HL-60 (cell line): ENCODE measurements at regions not wholly inside any gene's neighbourhood (a gene's known extent, or its start where the extent isn't known, plus 50 kb on each side); places are given as distances from the start of the nearest gene placed in this dataset.

Source experiments
- DNase-seq, 2 experiments: peaks; one replicate each; pipeline ENCODE4 v3.0.0-alpha.2; 2010 to 2020; ENCODE audit warnings: low read depth in 1 of 2, low spot score in 1 of 2
- H3K27ac ChIP-seq: fragments of 250-450 bp; sonication (Bioruptor Pico); replicated peaks from 2 replicates; pipeline ENCODE4 v1.5.1; 2020; ENCODE audit warnings: mild to moderate bottlenecking, moderate library complexity
- H3K27me3 ChIP-seq: fragments of 250-450 bp; sonication (Bioruptor Pico); 2 replicates; pipeline ENCODE4 v1.5.1; 2021; ENCODE audit warnings: mild to moderate bottlenecking, moderate library complexity; ENCODE audit not compliant: insufficient read depth, poor library complexity, severe bottlenecking
- H3K4me3 ChIP-seq: replicated peaks from 2 replicates; pipeline ENCODE4 v1.5.1; 2011; ENCODE audit warnings: mild to moderate bottlenecking, control low read depth, low read length; ENCODE audit not compliant: insufficient read depth
- GABPA ChIP-seq: IDR thresholded peaks from 2 replicates; pipeline ENCODE4 v1.6.1; 2012; ENCODE audit warnings: low read depth
- POLR2AphosphoS5 ChIP-seq: IDR thresholded peaks from 2 replicates; pipeline ENCODE4 v1.6.1; 2012; ENCODE audit warnings: low read depth
- SPI1 ChIP-seq: IDR thresholded peaks from 2 replicates; pipeline ENCODE4 v1.6.1; 2012; ENCODE audit warnings: low read depth, mild to moderate bottlenecking, borderline replicate concordance
- TF ChIP-seq, protein P1 (sequence below): IDR thresholded peaks from one replicate; pipeline ENCODE4 v1.5.1; 2011; ENCODE audit warnings: low read length, control low read depth, inconsistent platforms; ENCODE audit not compliant: insufficient read depth
- TF ChIP-seq, protein P2 (sequence below): IDR thresholded peaks from 2 replicates; pipeline ENCODE4 v1.6.1; 2012; ENCODE audit warnings: low read depth; ENCODE audit not compliant: insufficient replicate concordance

DNA sequence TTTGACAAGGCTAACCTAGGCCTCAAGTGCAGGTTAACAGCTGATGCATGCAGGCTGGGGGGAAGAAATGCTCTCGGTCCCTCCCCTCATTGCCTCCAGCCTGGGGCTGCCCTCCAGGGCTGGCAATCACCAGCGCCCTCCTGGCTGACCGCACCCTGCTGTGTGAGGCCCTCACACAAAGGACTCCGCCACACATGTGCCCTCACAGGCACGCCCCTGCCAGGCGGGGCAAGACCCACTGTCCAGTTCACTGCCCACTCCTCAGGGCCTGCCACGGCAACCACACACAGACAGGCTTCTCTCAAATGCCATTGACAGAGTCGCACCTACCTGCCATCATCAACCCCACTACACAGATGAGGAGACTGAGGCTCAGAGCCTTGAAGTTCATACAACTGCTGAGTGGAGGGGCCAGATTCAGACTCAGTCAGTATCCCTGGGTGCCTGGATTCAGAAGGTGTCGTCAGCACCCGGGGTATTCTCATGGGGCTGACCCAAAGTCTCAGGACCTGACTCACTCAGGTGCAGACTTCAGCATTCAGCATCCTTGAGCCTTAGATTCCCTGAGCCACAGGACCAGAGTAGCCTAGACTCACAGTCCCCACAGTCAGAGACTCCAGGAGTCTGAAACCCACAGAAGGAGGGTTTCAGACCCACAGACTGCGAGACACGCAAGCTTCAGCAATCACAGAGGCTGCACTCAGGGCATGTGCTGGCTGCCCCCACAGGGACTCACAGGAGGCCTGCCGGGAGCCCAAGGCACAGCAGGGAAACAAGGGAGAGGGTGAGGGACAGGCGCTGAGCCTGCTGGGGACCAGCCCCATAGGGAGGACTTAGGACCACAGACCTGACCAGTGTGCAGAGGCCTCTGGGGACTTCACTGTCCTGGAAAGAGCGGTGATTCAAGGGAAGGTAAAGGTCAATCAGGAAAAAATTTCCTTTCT is 458.0 kb downstream of the MATN1 start:
- Histone ChIP-seq H3K27me3 (no peaks in the 10 kb centered on the region), H3K27ac (no peak overlapping the region), H3K4me3 (no peak overlapping the region)
- DNase-seq = no peak
- TF ChIP-seq, protein P1, sequence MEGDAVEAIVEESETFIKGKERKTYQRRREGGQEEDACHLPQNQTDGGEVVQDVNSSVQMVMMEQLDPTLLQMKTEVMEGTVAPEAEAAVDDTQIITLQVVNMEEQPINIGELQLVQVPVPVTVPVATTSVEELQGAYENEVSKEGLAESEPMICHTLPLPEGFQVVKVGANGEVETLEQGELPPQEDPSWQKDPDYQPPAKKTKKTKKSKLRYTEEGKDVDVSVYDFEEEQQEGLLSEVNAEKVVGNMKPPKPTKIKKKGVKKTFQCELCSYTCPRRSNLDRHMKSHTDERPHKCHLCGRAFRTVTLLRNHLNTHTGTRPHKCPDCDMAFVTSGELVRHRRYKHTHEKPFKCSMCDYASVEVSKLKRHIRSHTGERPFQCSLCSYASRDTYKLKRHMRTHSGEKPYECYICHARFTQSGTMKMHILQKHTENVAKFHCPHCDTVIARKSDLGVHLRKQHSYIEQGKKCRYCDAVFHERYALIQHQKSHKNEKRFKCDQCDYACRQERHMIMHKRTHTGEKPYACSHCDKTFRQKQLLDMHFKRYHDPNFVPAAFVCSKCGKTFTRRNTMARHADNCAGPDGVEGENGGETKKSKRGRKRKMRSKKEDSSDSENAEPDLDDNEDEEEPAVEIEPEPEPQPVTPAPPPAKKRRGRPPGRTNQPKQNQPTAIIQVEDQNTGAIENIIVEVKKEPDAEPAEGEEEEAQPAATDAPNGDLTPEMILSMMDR = no peak
- TF ChIP-seq, protein P2, sequence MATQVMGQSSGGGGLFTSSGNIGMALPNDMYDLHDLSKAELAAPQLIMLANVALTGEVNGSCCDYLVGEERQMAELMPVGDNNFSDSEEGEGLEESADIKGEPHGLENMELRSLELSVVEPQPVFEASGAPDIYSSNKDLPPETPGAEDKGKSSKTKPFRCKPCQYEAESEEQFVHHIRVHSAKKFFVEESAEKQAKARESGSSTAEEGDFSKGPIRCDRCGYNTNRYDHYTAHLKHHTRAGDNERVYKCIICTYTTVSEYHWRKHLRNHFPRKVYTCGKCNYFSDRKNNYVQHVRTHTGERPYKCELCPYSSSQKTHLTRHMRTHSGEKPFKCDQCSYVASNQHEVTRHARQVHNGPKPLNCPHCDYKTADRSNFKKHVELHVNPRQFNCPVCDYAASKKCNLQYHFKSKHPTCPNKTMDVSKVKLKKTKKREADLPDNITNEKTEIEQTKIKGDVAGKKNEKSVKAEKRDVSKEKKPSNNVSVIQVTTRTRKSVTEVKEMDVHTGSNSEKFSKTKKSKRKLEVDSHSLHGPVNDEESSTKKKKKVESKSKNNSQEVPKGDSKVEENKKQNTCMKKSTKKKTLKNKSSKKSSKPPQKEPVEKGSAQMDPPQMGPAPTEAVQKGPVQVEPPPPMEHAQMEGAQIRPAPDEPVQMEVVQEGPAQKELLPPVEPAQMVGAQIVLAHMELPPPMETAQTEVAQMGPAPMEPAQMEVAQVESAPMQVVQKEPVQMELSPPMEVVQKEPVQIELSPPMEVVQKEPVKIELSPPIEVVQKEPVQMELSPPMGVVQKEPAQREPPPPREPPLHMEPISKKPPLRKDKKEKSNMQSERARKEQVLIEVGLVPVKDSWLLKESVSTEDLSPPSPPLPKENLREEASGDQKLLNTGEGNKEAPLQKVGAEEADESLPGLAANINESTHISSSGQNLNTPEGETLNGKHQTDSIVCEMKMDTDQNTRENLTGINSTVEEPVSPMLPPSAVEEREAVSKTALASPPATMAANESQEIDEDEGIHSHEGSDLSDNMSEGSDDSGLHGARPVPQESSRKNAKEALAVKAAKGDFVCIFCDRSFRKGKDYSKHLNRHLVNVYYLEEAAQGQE = no peak
- TF ChIP-seq GABPA = no peak
- TF ChIP-seq POLR2AphosphoS5 = no peak
- no peak for TF ChIP-seq SPI1

DNA sequence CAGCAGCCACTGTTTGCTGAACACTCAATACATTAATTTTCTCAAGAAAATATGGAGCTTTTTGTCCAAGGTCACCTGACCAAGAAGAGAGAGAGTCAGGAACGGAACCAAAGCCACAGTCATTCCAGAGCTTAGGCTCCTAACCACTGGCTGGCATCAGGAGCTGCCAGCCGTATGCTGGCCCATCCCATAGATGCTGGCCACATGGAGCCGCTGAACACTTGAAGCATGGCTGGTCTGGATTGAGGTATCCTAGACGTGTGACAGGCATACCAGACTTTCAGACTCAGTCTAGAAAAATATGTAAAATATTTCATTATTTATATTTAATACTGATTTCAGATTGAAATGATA is 458.7 kb downstream of the MATN1 start:
- H3K4me3 ChIP-seq = no peak overlapping the region
- TF ChIP-seq, protein P1 = no peak
- TF ChIP-seq, protein P2 = no peak
- TF ChIP-seq POLR2AphosphoS5 (no peak), GABPA (no peak), SPI1 (no peak)
- peaks cover 2% of the 10 kb centered on the region for H3K27me3 ChIP-seq
- no peak overlapping the region for H3K27ac ChIP-seq
- no peak for DNase-seq

- TF ChIP-seq SPI1 (no peak), POLR2AphosphoS5 (no peak), GABPA (no peak)
- TF ChIP-seq, protein P1 = no peak
- TF ChIP-seq, protein P2 = no peak
- H3K27ac ChIP-seq = no peak overlapping the region
- no peak for DNase-seq
- peaks cover 8% of the 10 kb centered on the region for H3K27me3 ChIP-seq
- no peak overlapping the region for H3K4me3 ChIP-seq
These were observed 459.3 kb downstream of the MATN1 start for GRCh38 chr1:30263888-30264671.
